Transverse colon (tissue), 4 donors: ENCODE measurements at regions not wholly inside any gene's neighbourhood (a gene's known extent, or its start where the extent isn't known, plus 50 kb on each side); places are given as distances from the start of the nearest gene placed in this dataset.

ENCODE experiments used
- DNase-seq: peaks from one replicate; pipeline ENCODE4 v3.0.0-alpha.2; 2019
- H3K27ac ChIP-seq, 4 donors: fragments of 200-600 bp; sonication (generic); 2 replicates each; pipeline ENCODE4 v1.5.1; 2016 to 2018; ENCODE audit warnings: inconsistent platforms in 4 of 4
- H3K27me3 ChIP-seq: fragments of 200-600 bp; sonication (generic); 2 replicates; pipeline ENCODE4 v1.5.1; 2017; ENCODE audit warnings: inconsistent platforms
- H3K36me3 ChIP-seq, 4 donors: fragments of 200-600 bp; sonication (generic); 2 replicates each; pipeline ENCODE4 v1.5.1; 2017 to 2019; ENCODE audit warnings: inconsistent platforms in 4 of 4
- H3K4me1 ChIP-seq, 4 donors: fragments of 200-600 bp; sonication (generic); 2 replicates each; pipeline ENCODE4 v1.5.1; 2017 to 2020; ENCODE audit warnings: inconsistent platforms in 4 of 4
- H3K4me3 ChIP-seq, 4 donors: fragments of 200-600 bp; sonication (generic); 1 replicate in 1 of 4; 2 replicates in 3 of 4; pipeline versions ENCODE4 v1.5.1 to v1.6.1; 2017 to 2019; ENCODE audit warnings: inconsistent platforms in 4 of 4
- H3K9me3 ChIP-seq, 2 donors: fragments of 200-600 bp; sonication (generic); 2 replicates each; pipeline ENCODE4 v1.5.1; 2017 to 2019; ENCODE audit warnings: inconsistent platforms in 2 of 2
- CTCF ChIP-seq, 5 experiments: fragments of 200-600 bp in 3 of 5; fragments of 450-650 bp in 2 of 5; sonication (generic) in 3 of 5; IDR thresholded peaks; 1 replicate in 2 of 5; 2 replicates in 3 of 5; pipeline ENCODE4 v1.5.1; 2016 to 2017; ENCODE audit warnings: antibody characterized with exemption in 5 of 5, inconsistent platforms in 3 of 5, mild to moderate bottlenecking in 2 of 5, moderate library complexity in 1 of 5
- EP300 ChIP-seq: sonication (generic); formaldehyde crosslinking; IDR thresholded peaks from one replicate; pipeline ENCODE4 v1.6.1; 2017; ENCODE audit warnings: antibody characterized with exemption, low read depth
- POLR2A ChIP-seq: fragments of 450-650 bp; IDR thresholded peaks from one replicate; pipeline ENCODE4 v1.6.1; 2016; ENCODE audit warnings: antibody characterized with exemption, mild to moderate bottlenecking, moderate library complexity
- POLR2AphosphoS5 ChIP-seq, 3 donors: sonication (generic); formaldehyde crosslinking; IDR thresholded peaks; one replicate each; pipeline ENCODE4 v1.6.1; 2016; ENCODE audit warnings: antibody characterized with exemption in 3 of 3
- WGBS, 2 donors: methylation state at CpG; one replicate each; pipeline ENCODE4 v1.1.5; 2018; ENCODE audit warnings: low coverage in 1 of 2; 5-methylcytosine and 5-hydroxymethylcytosine counted together
- in situ Hi-C, 4 donors: fragments of 200-750 bp; cut with MboI; loops; one replicate each; pipeline versions ENCODE4 v1.15.0 to v1.15.1; 2017; ENCODE audit warnings: low sequenced_read_pairs in 3 of 4, low pct_ligation_motif_present in 1 of 4, low pct_unique_long_range_greater_than_20kb in 1 of 4
- intact Hi-C: fragments of 100-400 bp; cut with DNase I; formaldehyde crosslinking; loops from one replicate; pipeline ENCODE4 v1.15.1; 2023; ENCODE audit warnings: low total_unique reads

GRCh38 chr12:68508576-68508975 lies 102.1 kb upstream of the RAP1B start:
- no peaks in the 10 kb centered on the region for H3K27me3 ChIP-seq
- H3K27ac ChIP-seq = no peak overlapping the region
- no peaks in the 10 kb centered on the region for H3K36me3 ChIP-seq
- no peaks in the 10 kb centered on the region for H3K4me1 ChIP-seq
- in situ Hi-C loops = no loop called here
- H3K9me3 ChIP-seq = no peaks in the 10 kb centered on the region
- TF ChIP-seq POLR2AphosphoS5 (IDR thresholded peaks at IDR 0.05) = no peak
- no peak for TF ChIP-seq POLR2A
- TF ChIP-seq CTCF (IDR thresholded peaks at IDR 0.05) = no peak
- TF ChIP-seq EP300 = no peak
- intact Hi-C loops = no loop called here
- WGBS, 2 donors = 83 to 100% methylated on average over 1 to 2 of the region's 2 CpGs
- H3K4me3 ChIP-seq = no peak overlapping the region
- no peak for DNase-seq

GRCh38 chr12:68509242-68509641 lies 101.5 kb upstream of the RAP1B start:
- TF ChIP-seq POLR2AphosphoS5 (IDR thresholded peaks at IDR 0.05) (no peak), CTCF (IDR thresholded peaks at IDR 0.05) (no peak), EP300 (no peak), POLR2A (no peak)
- no peak overlapping the region for H3K27ac ChIP-seq
- H3K4me1 ChIP-seq = no peaks in the 10 kb centered on the region
- H3K36me3 ChIP-seq = no peaks in the 10 kb centered on the region
- intact Hi-C loops (no loop called here), in situ Hi-C loops (no loop called here)
- 94 to 100% methylated on average over 4 of the region's 4 CpGs for WGBS, 2 donors
- no peaks in the 10 kb centered on the region for H3K9me3 ChIP-seq
- no peak overlapping the region for H3K4me3 ChIP-seq
- no peaks in the 10 kb centered on the region for H3K27me3 ChIP-seq
- DNase-seq = no peak

GRCh38 chr12:68510397-68510796 lies 100.3 kb upstream of the RAP1B start:
- no peak for DNase-seq
- intact Hi-C loops (no loop called here), in situ Hi-C loops (no loop called here)
- 89 to 100% methylated on average over 1 of the region's 1 CpG for WGBS, 2 donors
- Histone ChIP-seq H3K4me3 (no peak overlapping the region), H3K27me3 (no peaks in the 10 kb centered on the region), H3K9me3 (no peaks in the 10 kb centered on the region), H3K4me1 (no peaks in the 10 kb centered on the region), H3K27ac (no peak overlapping the region), H3K36me3 (no peaks in the 10 kb centered on the region)
- TF ChIP-seq EP300 (no peak), POLR2A (no peak), POLR2AphosphoS5 (IDR thresholded peaks at IDR 0.05) (no peak), CTCF (IDR thresholded peaks at IDR 0.05) (no peak)

- Histone ChIP-seq H3K36me3 (no peaks in the 10 kb centered on the region), H3K9me3 (no peaks in the 10 kb centered on the region), H3K4me1 (no peaks in the 10 kb centered on the region), H3K27me3 (no peaks in the 10 kb centered on the region), H3K4me3 (no peak overlapping the region), H3K27ac (no peak overlapping the region)
- no peak for DNase-seq
- in situ Hi-C loops (no loop called here), intact Hi-C loops (no loop called here)
- 69 to 77% methylated on average over 3 of the region's 3 CpGs for WGBS, 2 donors
- TF ChIP-seq EP300 (no peak), POLR2A (no peak), POLR2AphosphoS5 (IDR thresholded peaks at IDR 0.05) (no peak), CTCF (IDR thresholded peaks at IDR 0.05) (no peak)
These were observed 95.8 kb upstream of the RAP1B start for GRCh38 chr12:68514807-68515411.
